Upper lobe of right lung (tissue), 1 donor: ENCODE measurements at regions not wholly inside any gene's neighbourhood (a gene's known extent, or its start where the extent isn't known, plus 50 kb on each side); places are given as distances from the start of the nearest gene placed in this dataset.

ENCODE experiments used
- ATAC-seq: fragments of 200-7000 bp; cut with Tn5 transposase; one replicate; pipeline ENCODE4 v1.9.1; 2020; ENCODE audit warnings: mild to moderate bottlenecking, moderate library complexity
- DNase-seq: peaks from one replicate; pipeline ENCODE4 v3.0.0-alpha.2; 2020
- H3K27ac ChIP-seq: fragments of 200-600 bp; one replicate; pipeline ENCODE4 v1.8.0; 2022
- H3K27me3 ChIP-seq: fragments of 200-600 bp; one replicate; pipeline ENCODE4 v1.8.0; 2022; ENCODE audit warnings: mild to moderate bottlenecking
- H3K36me3 ChIP-seq: fragments of 200-600 bp; one replicate; pipeline ENCODE4 v1.8.0; 2022
- H3K4me1 ChIP-seq: fragments of 200-600 bp; one replicate; pipeline ENCODE4 v1.8.0; 2022
- H3K4me3 ChIP-seq: fragments of 200-600 bp; one replicate; pipeline ENCODE4 v1.8.0; 2022; ENCODE audit warnings: mild to moderate bottlenecking
- H3K9me3 ChIP-seq: fragments of 200-600 bp; one replicate; pipeline ENCODE4 v1.8.0; 2022
- intact Hi-C: fragments of 100-400 bp; cut with DNase I; formaldehyde crosslinking; loops from one replicate; pipeline ENCODE4 v1.11.0; 2022
- TF ChIP-seq, protein P1 (sequence below): fragments of 200-600 bp; IDR thresholded peaks from one replicate; pipeline ENCODE4 v1.8.0; 2022; ENCODE audit warnings: antibody characterized with exemption
- donor health status: DM: no; HTN: yes; CAD: no; lungs with severe emphysema.

DNA sequence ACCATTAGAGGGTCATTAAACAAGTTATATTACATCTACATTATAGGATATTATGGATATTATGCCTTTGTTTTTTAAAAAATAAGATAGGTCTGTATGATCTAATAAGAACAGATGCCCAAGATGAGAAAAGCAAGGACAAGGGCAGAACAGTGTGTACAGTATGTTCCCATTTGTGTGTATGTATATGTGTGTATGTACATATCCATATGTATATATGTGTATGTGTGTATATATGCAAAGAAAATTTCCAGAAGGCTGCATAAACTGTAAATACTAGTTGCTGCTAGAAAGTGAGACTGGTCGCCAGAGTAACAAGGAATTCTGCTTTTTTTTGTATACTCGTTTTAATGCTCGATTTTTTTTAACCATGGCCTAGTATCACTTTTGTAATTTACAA, 58.1 kb upstream of the GLIS3 start:
- no peak for ATAC-seq

DNA sequence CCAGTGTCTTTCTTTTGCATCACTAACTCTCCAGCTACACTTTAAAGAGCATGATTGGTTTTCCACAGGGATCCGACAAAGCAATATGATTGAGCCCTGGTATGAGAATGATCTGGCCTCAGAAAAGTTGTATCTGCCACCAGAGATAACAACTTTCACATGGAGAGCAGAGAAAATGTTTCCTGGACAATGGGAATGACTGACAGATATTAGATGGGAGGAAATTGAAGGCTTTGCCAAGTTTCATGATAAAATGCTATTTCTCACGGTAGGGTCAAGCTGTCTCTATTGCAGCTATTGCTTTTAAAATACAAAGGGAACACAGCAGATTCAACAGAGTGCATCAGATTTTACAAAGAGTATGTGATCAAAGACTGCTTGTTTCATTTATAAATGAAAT, 56.4 kb upstream of the GLIS3 start:
- H3K36me3 ChIP-seq: no peaks in the 10 kb centered on the region
- H3K4me1 ChIP-seq: no peaks in the 10 kb centered on the region
- intact Hi-C loops: no loop called here
- no peak overlapping the region for H3K4me3 ChIP-seq
- ATAC-seq (no peak), DNase-seq (no peak)
- TF ChIP-seq, protein P1, sequence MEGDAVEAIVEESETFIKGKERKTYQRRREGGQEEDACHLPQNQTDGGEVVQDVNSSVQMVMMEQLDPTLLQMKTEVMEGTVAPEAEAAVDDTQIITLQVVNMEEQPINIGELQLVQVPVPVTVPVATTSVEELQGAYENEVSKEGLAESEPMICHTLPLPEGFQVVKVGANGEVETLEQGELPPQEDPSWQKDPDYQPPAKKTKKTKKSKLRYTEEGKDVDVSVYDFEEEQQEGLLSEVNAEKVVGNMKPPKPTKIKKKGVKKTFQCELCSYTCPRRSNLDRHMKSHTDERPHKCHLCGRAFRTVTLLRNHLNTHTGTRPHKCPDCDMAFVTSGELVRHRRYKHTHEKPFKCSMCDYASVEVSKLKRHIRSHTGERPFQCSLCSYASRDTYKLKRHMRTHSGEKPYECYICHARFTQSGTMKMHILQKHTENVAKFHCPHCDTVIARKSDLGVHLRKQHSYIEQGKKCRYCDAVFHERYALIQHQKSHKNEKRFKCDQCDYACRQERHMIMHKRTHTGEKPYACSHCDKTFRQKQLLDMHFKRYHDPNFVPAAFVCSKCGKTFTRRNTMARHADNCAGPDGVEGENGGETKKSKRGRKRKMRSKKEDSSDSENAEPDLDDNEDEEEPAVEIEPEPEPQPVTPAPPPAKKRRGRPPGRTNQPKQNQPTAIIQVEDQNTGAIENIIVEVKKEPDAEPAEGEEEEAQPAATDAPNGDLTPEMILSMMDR: no peak
- H3K27ac ChIP-seq: no peak overlapping the region
- no peaks in the 10 kb centered on the region for H3K9me3 ChIP-seq
- H3K27me3 ChIP-seq: no peaks in the 10 kb centered on the region

More for the DNA sequence above, 58.1 kb upstream of the GLIS3 start:
- no peak overlapping the region for H3K27ac ChIP-seq
- DNase-seq: no peak
- TF ChIP-seq, protein P1: no peak
- H3K27me3 ChIP-seq: no peaks in the 10 kb centered on the region
- H3K9me3 ChIP-seq: no peaks in the 10 kb centered on the region
- H3K4me1 ChIP-seq: no peaks in the 10 kb centered on the region
- no peaks in the 10 kb centered on the region for H3K36me3 ChIP-seq
- intact Hi-C loops: no loop called here
- H3K4me3 ChIP-seq: no peak overlapping the region

DNA sequence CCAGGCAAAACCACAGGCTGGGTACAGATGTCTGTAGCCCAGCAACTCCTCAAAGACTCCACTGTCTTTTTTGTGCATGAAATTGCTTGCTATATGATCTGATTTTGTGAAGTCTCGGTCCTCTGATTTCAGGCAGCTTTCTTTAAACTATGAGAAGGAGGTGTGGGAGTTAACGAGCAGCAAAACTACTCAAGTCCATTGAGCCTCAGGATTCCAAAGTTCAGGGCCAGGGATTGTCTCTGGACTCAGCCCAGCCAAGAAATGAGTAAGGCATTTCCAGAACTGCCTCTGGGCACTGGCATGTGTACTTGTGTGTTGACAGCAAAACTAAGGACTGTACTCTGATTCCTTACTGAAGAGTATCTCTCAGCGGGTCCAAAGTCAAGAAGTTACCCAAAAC, 53.4 kb upstream of the GLIS3 start:
- H3K4me3 ChIP-seq: no peak overlapping the region
- ATAC-seq: no peak
- no peaks in the 10 kb centered on the region for H3K27me3 ChIP-seq
- no peaks in the 10 kb centered on the region for H3K9me3 ChIP-seq
- TF ChIP-seq, protein P1: no peak
- no peaks in the 10 kb centered on the region for H3K36me3 ChIP-seq
- intact Hi-C loops: no loop called here
- H3K4me1 ChIP-seq: no peaks in the 10 kb centered on the region
- no peak overlapping the region for H3K27ac ChIP-seq
- DNase-seq: no peak

DNA sequence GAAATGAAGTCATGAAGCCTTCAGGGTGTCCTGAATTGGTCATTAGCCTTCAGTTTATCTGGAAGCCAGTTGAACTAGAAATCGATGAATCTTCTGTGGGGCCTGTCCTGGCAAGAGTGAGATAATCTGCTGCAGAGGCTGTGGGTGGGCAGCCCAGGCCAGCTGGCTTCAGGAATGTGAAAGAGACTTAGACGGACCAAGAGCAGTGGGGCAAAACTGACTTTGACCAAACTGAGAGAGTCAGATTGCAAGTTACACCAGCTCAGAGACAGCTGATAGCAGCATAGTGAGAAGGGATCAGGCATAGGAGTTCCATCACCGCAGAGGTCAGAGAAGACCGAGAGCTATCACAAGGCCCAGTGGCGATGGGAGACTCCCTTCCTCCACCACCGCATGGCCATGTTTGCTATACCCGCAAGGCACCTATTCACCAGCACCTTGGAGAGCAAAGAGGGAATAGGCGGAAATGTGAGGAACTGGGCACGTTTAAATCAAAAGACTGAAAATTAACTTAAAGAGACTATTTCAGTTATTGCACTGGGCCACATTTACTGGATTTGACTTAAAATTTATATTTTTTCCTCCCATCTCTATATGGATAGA, 50.0 kb upstream of the GLIS3 start:
- ATAC-seq (no peak), DNase-seq (no peak)
- TF ChIP-seq, protein P1: no peak
- H3K36me3 ChIP-seq: no peaks in the 10 kb centered on the region
- intact Hi-C loops: no loop called here
- H3K4me3 ChIP-seq: no peak overlapping the region
- H3K27me3 ChIP-seq: no peaks in the 10 kb centered on the region
- H3K9me3 ChIP-seq: no peaks in the 10 kb centered on the region
- H3K4me1 ChIP-seq: no peaks in the 10 kb centered on the region
- no peak overlapping the region for H3K27ac ChIP-seq
